Ecto neural progenitor cell (in vitro differentiated cells): ENCODE measurements at regions not wholly inside any gene's neighbourhood (a gene's known extent, or its start where the extent isn't known, plus 50 kb on each side); places are given as distances from the start of the nearest gene placed in this dataset.

Source experiments
- DNase-seq: peaks from one replicate; pipeline ENCODE4 v3.0.0-alpha.2; 2018; ENCODE audit warnings: low spot score

GRCh38 chr11:80239217-80239616, 798.4 kb upstream of the TENM4 start:
- no peak for DNase-seq

- no peak for DNase-seq
Observed at GRCh38 chr11:80227915-80228314, 787.1 kb upstream of the TENM4 start.

- DNase-seq, result no peak
Observed at GRCh38 chr11:80214413-80214812, 773.6 kb upstream of the TENM4 start.

GRCh38 chr11:80211673-80212072, 770.8 kb upstream of the TENM4 start:
- DNase-seq, result no peak

- no peak for DNase-seq
Observed at GRCh38 chr11:80204021-80204420, 763.2 kb upstream of the TENM4 start.

- DNase-seq, result no peak
Observed at GRCh38 chr11:80196932-80197554, 756.2 kb upstream of the TENM4 start.

- DNase-seq, result no peak
Observed at GRCh38 chr11:80196041-80196440, 755.2 kb upstream of the TENM4 start.

- no peak for DNase-seq
Observed at GRCh38 chr11:80194625-80195024, 753.8 kb upstream of the TENM4 start.

GRCh38 chr11:80194016-80194415, 753.2 kb upstream of the TENM4 start:
- DNase-seq, result no peak

- DNase-seq, result no peak
Observed at GRCh38 chr11:80188076-80188627, 747.3 kb upstream of the TENM4 start.

- no peak for DNase-seq
Observed at GRCh38 chr11:80186692-80187091, 745.9 kb upstream of the TENM4 start.

GRCh38 chr11:80182901-80183300, 742.1 kb upstream of the TENM4 start:
- no peak for DNase-seq

- no peak for DNase-seq
Observed at GRCh38 chr11:80173371-80174136, 732.7 kb upstream of the TENM4 start.

GRCh38 chr11:80168796-80169195, 728.0 kb upstream of the TENM4 start:
- no peak for DNase-seq

GRCh38 chr11:80167766-80168165, 726.9 kb upstream of the TENM4 start:
- DNase-seq, result no peak

- no peak for DNase-seq
Observed at GRCh38 chr11:80165744-80166143, 724.9 kb upstream of the TENM4 start.

- DNase-seq, result no peak
Observed at GRCh38 chr11:80163441-80163840, 722.6 kb upstream of the TENM4 start.

- DNase-seq, result no peak
Observed at GRCh38 chr11:80163011-80163410, 722.2 kb upstream of the TENM4 start.

GRCh38 chr11:80162387-80162786, 721.6 kb upstream of the TENM4 start:
- no peak for DNase-seq

- no peak for DNase-seq
Observed at GRCh38 chr11:80157447-80157846, 716.6 kb upstream of the TENM4 start.

- DNase-seq, result no peak
Observed at GRCh38 chr11:80156062-80156461, 715.2 kb upstream of the TENM4 start.

- DNase-seq, result no peak
Observed at GRCh38 chr11:80155412-80156017, 714.7 kb upstream of the TENM4 start.

- no peak for DNase-seq
Observed at GRCh38 chr11:80146232-80146631, 705.4 kb upstream of the TENM4 start.
